HG02981 (cell line): ENCODE measurements at regions not wholly inside any gene's neighbourhood (a gene's known extent, or its start where the extent isn't known, plus 50 kb on each side); places are given as distances from the start of the nearest gene placed in this dataset.

Experiments
- ATAC-seq: cut with Tn5 transposase; IDR thresholded peaks from one replicate; pipeline ENCODE4 v1.9.1; 2021; ENCODE audit warnings: mild to moderate bottlenecking, moderate library complexity; ENCODE audit not compliant: unreplicated experiment

DNA sequence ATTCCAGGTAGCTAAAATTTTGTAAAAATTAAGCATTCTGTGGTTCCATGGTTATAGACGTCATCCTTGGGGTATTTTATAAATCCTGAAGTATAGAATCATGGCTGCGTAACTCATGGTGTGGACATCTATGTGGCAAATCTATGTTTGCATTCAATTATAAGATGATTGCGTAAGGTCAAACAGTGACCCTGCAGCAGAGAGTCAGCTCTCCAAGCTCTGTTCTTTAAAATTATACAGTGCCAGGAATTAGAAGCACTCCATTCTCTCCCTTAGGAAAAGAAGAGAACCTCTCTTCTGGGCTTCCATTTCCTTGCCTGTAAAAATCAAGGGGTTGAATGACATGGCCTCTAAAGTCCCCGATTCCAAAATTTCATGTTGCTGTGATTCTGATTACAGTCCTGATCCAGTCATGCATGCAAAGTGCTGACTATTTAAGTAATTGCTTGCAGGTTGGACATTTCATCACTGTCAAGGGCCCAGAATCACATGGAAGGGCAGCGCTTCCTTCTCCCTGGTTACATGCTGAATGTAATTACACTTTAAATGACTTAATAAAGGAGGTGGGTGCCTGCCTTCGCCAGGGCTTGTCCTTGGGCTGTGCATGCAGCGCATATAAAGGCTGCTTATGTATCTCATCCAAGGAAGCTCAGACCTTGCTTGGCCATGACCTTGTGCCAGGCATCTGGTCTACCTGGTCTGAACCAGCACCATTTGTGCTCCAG lies 550.7 kb downstream of the TYW1 start:
- no peak for ATAC-seq

DNA sequence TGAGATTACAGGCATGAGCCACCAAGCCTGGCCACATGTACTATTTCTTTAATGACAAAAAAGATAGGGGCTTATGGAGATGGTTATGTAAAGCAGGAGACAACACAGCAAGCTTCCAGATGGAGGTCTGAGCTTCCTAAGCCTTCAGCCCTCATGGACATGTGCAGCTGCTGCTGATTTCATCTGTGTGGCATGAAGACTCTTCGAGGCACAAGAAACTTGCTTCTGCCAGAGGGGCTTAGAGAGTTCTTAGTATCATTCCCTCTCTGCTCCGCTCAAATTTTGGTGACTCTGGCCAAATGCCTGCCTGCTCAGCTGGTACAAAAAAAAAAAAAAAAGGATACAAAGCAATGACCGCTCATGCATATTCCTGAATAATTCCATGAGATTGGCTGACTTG lies 552.5 kb downstream of the TYW1 start:
- ATAC-seq: no peak

DNA sequence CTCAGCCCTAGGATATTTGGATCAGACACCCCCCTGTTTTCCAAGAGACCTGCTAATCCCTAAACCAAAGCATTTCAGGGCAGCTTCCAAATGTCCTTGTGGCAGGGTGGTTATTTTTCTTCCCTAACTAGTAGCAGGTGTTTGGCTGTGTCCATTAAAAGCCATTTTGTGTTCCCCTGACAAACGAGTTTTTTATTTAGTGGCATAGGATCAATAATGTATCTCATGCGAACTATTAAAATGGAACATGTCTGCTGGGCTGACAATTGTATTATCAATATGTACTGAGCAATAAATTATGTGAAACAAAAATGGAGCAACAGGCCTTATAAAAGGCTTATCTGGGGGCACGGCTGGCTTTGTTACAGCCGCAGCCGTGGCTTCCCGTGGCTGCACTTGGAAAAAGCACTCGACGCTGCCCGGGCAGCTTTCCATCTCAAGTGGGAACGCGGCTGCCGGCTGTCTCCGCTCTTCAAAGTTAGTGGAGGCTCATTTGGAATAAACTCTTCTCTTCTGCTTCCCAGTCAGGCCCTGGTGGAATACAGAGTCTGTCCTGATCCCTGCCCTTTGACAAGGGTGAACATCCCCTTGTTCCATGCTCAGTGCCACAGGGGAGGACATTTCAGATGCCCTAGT lies 554.3 kb downstream of the TYW1 start:
- ATAC-seq: no peak

DNA sequence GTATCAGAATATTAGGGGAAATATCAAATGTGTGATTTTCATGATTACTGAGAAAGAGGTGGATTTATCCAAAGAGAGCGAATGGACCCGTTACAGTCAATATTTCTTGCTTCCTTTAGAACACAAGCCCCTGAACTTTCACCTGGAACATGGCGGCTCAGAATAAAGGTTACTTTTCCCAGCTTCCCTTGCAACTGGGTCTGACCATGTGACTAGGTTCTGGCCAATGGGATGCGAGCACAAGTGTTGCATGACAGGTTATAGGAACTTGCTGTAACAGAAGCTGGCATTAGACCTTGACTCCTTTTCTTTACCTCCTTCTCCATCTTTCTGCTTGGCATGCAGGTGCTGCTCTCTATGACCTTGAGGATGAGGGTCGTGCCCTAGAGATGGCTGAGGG lies 556.1 kb downstream of the TYW1 start:
- no peak for ATAC-seq

DNA sequence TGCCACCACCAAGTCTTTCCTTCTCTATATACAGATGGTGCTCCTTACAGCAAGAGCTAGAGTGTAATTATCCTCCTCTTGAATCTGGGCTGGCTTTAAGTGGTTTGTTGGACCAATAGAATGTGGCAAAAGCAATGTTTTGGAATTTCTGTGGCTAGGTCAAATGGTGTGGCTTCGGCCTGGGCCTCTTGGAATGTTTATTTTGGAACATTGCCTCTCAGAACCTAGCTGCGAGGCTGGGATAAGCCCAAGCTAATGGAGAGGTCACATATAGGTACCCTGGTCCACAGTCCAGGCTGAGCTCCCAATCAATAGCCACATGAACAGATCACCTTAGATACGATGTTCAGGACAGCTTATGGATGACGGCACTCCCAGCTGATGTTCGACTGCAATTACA lies 556.7 kb downstream of the TYW1 start:
- no peak for ATAC-seq

DNA sequence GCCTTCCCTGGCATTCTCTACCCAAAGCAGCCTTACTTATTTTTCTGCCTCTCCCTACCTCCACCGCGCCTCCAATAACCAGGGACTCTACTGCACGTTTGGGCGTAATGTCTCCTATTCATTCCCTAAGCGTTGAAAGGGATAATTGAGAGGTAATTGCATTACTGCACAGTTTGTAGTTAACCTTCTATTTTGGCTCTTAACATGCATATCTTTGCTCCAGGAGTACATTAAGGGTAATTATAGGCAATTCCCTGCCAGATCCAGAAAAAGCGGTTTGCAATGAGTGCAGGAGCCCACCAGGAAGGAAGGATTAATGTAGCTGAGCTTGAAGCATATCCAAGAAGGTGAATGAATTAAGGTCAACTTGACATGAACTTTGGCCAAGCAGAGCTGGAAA lies 558.4 kb downstream of the TYW1 start:
- no peak for ATAC-seq

DNA sequence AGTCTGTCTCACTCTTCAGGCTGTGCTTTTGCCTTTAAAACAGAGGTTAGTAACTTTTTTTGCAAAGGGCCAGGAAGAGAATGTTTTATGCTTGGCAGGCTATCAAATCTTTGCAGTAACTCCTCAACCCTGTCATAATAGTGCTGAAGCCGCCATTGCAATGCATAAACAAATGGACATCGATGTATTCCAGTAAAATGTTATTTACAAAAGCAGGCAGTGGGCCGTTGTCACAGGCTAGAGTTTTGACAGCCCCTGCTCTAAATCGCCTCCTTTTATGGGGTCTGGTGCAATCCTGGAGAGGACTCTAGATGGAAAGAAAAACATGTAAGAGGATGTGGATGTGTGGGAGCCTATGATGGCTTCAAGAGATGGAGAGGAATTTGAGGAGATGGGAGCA lies 568.3 kb downstream of the TYW1 start:
- no peak for ATAC-seq

DNA sequence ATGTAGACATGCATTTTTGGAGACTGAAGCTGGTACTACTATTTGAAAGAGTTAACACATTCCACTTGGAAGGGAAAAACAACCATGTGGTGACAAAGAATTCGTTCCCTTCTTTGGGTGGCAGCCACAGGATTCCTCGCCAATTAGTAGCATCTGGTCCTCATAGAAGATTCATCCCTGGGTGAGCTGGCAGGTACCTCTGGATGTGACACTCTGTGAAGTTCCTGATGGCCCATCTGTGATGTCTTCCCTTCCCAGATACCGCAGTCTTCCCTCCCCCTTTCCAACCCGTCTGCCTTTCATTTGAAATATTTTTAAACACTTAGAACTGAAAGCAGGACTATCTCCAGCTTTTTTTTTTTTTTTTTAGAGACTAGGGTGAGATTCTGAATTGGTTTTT lies 569.5 kb downstream of the TYW1 start:
- ATAC-seq: no peak

DNA sequence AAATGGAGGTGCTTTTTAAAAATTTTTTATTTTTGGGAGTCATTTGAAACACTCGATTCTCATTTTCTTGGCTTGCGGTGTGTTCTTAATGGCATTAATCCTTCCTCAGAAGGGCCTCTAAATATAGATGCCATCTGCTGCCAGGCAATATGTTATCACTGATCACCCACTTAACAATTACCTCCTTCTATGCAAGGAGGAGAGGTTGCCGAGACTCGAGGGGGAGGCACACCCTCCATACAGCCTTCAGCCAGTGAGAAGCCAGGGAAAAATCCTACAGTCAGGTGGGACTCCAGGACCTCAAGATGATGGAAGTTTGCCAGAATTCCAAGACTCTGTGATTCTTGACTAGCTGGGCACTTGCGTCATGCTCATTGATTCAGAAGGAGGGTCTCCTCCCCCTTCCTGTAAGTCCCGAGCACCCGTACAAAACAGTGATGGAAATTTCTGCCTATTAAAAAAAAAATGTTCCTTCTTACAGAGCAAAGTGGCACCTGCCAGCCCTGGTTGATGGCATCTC lies 574.5 kb downstream of the TYW1 start:
- no peak for ATAC-seq

DNA sequence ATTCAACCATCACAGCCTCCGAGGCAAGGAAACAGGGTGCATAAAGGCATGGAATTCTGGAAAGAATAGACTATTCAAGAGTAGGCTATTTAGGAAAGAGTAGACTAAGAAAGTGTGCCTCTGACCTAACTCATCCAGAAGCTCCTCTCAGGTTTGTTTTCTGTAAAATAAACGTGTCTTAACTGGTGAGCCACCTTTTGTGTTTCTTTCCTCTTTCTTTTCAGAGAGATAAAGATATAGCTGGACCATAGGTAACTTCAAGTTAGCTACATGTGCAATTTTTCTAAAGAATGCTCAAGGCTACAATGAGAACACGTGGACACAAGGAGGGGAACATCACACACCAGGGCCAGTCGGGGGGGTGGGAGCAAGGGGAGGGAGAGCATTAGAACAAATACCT lies 577.0 kb downstream of the TYW1 start:
- no peak for ATAC-seq

DNA sequence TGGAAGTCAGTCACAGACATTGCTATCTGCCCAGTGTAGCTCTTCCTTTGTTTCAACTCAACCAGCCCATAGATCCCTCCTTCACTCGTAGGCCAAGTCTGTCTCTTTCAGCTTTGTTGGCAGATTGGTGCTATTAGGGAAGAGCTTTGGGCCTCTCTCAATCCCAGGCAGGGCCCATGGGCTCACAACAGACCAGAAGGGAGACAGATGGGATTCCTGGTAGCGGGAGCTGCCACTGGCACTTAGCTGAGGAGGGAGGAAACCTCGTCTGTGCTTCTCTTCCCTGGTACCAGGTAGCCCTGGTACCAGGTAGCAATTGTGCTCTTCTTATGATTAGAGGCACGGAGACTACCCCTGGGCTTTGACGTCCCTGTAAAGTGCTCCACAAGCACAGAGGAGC lies 592.0 kb downstream of the TYW1 start:
- no peak for ATAC-seq

DNA sequence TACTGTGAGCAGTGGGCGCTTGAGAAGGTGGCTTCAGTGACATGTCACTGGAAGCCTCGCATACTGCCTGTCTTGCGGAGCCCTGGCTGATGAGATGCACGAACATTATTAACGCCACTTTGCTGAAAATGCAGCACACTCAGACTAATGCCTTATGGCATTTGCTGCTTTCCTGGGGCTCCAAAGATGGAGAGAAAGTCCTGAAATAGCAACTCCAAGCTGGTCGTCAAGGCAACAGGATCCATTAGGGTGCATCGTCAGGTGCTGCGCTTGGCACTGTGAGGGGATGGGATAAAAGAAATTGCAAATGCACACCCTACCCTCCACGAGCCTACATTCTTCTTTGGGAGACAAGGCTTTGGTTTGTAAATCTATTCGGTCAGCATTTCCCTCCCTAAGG lies 592.5 kb downstream of the TYW1 start:
- ATAC-seq: no peak

DNA sequence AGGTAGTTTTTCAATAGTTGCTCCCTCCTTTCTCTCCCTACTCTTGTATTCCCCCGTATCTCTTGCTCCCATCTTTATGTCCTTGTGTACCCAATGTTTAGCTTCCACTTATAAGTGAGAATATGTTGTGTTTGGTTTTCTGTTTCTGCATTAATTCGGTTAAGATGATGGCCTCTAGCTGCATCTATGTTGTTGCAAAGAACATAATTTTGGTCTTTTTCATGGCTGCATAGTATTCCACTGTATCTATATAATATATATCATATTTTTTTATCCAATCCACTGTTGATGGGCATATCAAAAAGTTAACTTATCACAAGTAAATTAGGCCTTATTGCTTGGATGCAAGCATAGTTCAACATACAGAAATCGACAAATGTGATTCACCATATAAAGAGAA lies 594.0 kb downstream of the TYW1 start:
- ATAC-seq: no peak

DNA sequence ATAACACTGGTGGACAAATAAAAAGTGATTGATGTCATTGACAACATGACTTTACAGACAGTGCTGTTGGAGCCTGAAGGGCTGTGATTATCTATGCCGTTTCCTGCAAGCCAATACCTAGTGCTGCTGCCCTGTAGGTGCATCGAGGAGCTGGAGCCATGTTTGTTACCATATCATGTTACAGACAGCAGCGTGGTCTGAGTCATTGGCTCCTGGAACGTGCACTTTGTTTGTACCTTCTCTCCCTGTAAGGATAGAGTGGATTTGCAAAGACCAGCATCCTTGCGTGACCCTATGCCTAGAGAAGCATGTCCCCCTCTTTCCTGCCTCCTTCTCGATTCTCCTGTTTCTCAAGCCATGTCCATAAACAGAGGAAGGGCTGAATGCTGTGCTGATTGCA lies 597.2 kb downstream of the TYW1 start:
- ATAC-seq: no peak

DNA sequence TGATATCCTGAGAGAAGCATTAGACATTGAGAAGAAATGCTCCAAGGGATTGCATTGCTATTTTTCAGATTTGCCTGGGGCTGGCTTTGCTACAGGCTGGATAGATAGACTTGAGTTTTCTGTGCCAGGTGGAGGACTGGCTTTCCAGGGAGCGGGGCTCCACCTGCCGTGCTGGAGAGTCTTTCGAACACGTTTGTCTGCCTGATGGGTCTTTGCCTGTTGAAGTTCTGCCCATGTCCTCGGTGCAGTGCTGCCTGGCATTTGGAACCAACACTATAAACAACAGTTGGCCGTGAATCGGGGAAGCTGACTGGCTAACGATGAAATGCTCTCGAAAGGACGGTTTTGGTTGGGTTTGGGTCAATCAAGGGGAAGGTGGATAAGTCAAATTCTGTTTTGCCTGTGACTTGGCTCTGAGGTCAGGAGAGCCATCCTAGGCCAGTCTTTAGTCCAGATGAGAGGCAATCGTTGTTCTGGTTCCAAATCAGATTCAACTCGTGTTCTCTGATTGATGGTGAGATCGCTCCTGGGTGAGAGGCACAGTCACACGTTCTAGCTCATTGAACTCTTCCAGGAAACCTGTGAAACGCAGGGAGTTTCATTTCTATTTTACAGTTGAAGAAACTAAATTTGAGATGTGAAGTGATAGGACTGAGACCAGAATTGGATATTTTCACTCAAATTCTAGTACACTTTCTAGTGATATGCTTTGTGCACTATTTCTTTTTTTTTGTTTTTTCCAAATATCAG lies 599.0 kb downstream of the TYW1 start:
- ATAC-seq: no peak

DNA sequence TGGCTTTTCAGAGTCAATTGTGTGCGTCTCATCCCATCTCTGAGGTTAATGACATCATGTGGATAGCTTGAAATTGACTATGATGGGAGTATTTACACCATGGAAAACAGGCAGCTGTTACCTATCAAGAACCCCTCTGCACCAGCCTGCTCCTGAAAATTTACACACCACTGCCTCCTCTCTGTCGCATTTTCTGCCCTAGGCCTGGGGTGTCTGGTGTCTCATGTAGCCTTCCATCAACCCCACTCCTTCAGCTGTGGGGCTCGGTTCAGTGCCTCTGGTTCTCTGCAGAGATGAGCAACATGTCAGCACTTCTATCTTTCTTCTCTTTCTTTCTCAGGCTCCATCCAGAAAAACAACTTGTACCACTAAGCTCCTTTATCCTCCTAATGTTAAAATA lies 600.5 kb downstream of the TYW1 start:
- ATAC-seq: no peak

DNA sequence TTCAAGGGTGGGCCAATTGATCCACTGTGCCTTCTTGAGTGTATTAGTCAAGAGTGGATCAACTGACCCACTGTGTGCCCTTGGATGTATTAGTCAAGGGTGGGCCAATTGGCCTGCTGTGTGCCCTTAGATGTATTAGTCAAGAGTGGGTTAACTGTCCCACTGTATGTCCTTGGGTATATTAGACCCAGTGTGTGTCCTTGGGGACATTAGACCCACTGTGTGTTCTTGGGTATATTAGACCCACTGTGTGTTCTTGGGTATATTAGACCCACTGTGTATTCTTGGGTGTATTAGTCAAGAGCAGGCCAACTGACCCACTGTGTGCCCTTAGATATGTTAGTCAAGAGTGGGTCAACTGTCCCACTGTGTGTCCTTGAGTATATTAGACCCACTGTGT lies 601.8 kb downstream of the TYW1 start:
- no peak for ATAC-seq

DNA sequence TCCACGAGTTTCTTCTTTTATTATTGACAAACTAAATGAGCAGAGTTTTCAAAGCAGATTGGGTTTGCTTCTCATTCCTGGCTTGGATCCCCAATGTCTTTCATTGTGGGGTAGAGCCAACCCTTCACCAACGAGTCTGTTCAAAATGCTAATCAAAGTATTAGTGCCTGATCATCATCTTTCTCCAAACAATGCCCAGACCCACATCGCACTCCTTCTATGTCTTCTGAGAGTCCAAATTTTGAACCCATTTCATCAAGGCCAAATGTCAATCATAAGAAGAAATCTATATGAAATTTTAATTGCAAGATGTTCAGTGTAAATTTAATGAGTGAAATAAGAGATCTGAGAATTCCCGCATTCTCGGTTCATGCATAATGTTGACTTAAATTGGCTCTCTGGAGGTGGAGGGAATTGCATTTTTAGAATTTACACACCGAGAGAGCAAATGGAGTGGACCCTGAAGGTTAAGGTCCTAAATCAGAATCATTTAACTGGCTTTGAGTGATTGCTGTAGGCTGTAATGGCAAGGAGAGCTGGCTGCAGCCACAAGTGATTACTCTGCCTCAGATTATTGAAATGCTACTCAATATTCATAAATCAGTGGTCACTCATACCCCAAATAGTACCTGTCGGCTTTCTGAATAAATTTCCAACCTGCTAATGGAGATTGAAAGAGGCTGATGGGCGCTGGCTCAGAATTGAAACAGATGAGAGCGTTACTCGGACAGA lies 602.9 kb downstream of the TYW1 start:
- ATAC-seq: no peak

DNA sequence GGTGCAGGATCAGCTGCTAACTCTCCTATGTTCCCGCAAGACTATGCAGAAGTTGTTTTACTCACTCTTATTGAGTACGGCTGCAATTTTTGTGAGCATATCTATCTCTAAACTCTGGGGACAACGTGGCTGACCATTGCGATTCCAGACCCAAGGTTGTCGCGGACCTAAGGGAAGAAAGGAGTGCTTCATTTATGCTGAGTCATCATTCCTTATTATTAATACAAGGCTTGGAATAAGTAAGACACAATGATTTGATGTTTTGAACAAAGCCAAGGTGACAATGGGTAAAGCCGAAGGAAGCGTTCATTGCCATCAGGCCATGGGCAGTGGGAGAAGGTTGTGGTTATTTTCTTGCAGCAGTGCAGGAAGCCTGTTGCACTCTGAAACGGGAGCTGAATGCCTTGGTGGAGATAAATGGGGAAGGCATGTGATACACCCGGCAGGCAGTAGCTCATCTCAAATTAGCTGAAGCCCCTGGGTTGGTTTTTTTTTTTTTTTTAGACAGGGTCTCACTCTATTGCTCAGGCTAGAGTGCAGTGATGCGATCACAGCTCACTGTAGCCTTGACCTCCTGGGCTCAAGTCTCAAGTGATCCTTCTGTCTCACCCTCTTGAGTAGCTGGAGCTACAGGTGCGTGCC lies 605.7 kb downstream of the TYW1 start:
- no peak for ATAC-seq

DNA sequence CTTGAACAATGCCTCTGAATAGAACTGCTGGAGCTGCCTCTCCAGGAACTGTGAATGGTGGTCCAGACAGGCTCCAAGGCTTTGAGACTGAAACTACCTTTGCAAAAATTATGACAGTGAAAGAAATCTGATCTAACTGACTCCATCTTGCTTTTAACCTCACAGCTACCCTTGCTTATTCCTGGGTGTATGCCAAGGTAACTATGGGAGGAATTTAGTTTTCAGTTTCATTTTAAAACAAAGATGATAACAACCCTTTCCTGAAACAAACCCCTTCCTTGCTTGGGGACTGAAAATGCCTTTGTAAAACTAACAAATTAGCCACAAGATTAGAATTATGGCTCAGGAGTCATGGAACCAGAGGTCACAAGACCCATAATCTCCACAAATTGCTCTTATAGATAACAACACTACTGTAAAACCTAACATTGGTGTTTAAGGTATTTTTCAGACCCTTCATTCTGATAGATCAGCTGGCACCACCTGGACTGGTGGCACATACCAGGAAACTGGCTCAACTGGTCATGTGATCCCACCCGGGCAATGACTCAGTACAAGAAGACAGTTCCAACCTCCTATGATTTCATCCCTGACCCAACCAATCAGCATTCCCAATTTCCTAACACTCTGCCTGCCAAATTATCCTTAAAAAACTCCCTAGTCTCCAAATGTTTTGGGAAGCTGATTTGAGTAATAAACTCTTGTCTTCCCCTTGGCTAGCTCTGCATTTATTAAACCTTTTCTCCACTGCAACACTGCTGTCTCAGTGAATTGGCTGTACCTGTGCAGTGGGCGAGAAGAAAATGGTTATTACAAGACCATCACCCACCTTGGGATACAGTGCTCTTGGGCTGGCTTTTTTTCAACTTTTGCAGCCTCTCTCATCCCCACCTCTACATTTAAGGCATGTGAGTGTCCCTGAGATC lies 608.1 kb downstream of the TYW1 start:
- ATAC-seq: no peak
